DND-41 (cell line): ENCODE measurements at regions not wholly inside any gene's neighbourhood (a gene's known extent, or its start where the extent isn't known, plus 50 kb on each side); places are given as distances from the start of the nearest gene placed in this dataset.

ENCODE experiments used
- CTCF ChIP-seq: IDR thresholded peaks from 2 replicates; pipeline ENCODE4 v1.5.1; 2012; ENCODE audit warnings: borderline replicate concordance, low read length, moderate library complexity, mild to moderate bottlenecking; ENCODE audit not compliant: poor library complexity, severe bottlenecking; ENCODE audit errors: extremely low read depth
- EZH2 ChIP-seq: IDR thresholded peaks from 3 replicates; pipeline ENCODE4 v1.6.1; 2012; ENCODE audit warnings: borderline replicate concordance, low read depth, mild to moderate bottlenecking, moderate library complexity, low read length, inconsistent platforms; ENCODE audit not compliant: severe bottlenecking

GRCh38 chr12:116642106-116642505, 82.9 kb downstream of the MAP1LC3B2 start:
- TF ChIP-seq CTCF (no peak), EZH2 (no peak)
